IMR-90 (cell line): ENCODE measurements at regions not wholly inside any gene's neighbourhood (a gene's known extent, or its start where the extent isn't known, plus 50 kb on each side); places are given as distances from the start of the nearest gene placed in this dataset.

ENCODE experiments used
- ATAC-seq: fragments of 200-7000 bp; cut with Tn5 transposase; 2 replicates; pipeline ENCODE4 v1.9.1; 2020; ENCODE audit warnings: low read depth, mild to moderate bottlenecking, moderate library complexity
- BruUV-seq: library from RNA; stranded (reverse); fragments of 400-500 nt; replicated peaks from 2 replicates; lab custom pipeline; 2021; lab: Mats Ljungman, UMichigan
- CTCF ChIA-PET: fragments of 300-600 bp; formaldehyde crosslinking; extraction: SDS; loops from one replicate; lab custom pipeline; 2021; ENCODE audit warnings: antibody characterized with exemption; lab: Yijun Ruan, JAX
- POLR2A ChIA-PET: fragments of 300-600 bp; sonication (Branson Sonifier 250); formaldehyde crosslinking; loops from one replicate; lab custom pipeline; 2022; ENCODE audit warnings: antibody characterized with exemption; ENCODE audit not compliant: unreplicated experiment; lab: Charles Lee
- DNase-seq: peaks from one replicate; pipeline ENCODE4 v3.0.0; 2013
- H2AFZ ChIP-seq: replicated peaks from 2 replicates; pipeline ENCODE3; 2013; ENCODE audit warnings: low read length, mild to moderate bottlenecking; ENCODE audit not compliant: poor library complexity
- H2AK5ac ChIP-seq: 2 replicates; pipeline ENCODE4 v1.6.1; 2013; ENCODE audit warnings: low read depth, low read length, inconsistent platforms
- H2AK9ac ChIP-seq: replicated peaks from 2 replicates; pipeline ENCODE3; 2013; ENCODE audit warnings: mild to moderate bottlenecking, low read depth, low read length, moderate library complexity; ENCODE audit not compliant: poor library complexity
- H2BK120ac ChIP-seq: 2 replicates; pipeline ENCODE4 v1.6.1; 2013; ENCODE audit warnings: low read depth, low read length, inconsistent platforms
- H2BK15ac ChIP-seq: 3 replicates; pipeline ENCODE4 v1.6.1; 2013; ENCODE audit warnings: low read depth, low read length, inconsistent platforms
- H2BK20ac ChIP-seq: 2 replicates; pipeline ENCODE4 v1.6.1; 2013; ENCODE audit warnings: low read depth, mild to moderate bottlenecking, inconsistent platforms, low read length, moderate library complexity
- H2BK5ac ChIP-seq: 2 replicates; pipeline ENCODE4 v1.6.1; 2013; ENCODE audit warnings: mild to moderate bottlenecking, low read depth, low read length, inconsistent platforms; ENCODE audit not compliant: poor library complexity, severe bottlenecking
- H3K14ac ChIP-seq: replicated peaks from 2 replicates; pipeline ENCODE4 v1.6.1; 2013; ENCODE audit warnings: low read depth, low read length, inconsistent platforms
- H3K18ac ChIP-seq: 2 replicates; pipeline ENCODE4 v1.6.1; 2013; ENCODE audit warnings: low read depth, low read length, control low read depth
- H3K23ac ChIP-seq: 2 replicates; pipeline ENCODE4 v1.6.1; 2013; ENCODE audit warnings: low read depth, low read length, inconsistent platforms
- H3K27ac ChIP-seq: 2 replicates; pipeline ENCODE4 v1.5.1; 2013; ENCODE audit warnings: mild to moderate bottlenecking, control low read depth, low read length; ENCODE audit not compliant: insufficient read depth
- H3K27me3 ChIP-seq: 2 replicates; pipeline ENCODE4 v1.6.1; 2013; ENCODE audit warnings: low read length; ENCODE audit not compliant: control insufficient read depth, insufficient read depth
- H3K36me3 ChIP-seq: 2 replicates; pipeline ENCODE4 v1.6.1; 2013; ENCODE audit warnings: low read length, mixed read lengths; ENCODE audit not compliant: control insufficient read depth, insufficient read depth
- H3K4ac ChIP-seq: 2 replicates; pipeline ENCODE4 v1.6.1; 2013; ENCODE audit warnings: low read depth, low read length, inconsistent platforms
- H3K4me1 ChIP-seq: 2 replicates; pipeline ENCODE4 v1.6.1; 2013; ENCODE audit warnings: low read length, mixed read lengths; ENCODE audit not compliant: control insufficient read depth, insufficient read depth
- H3K4me2 ChIP-seq: 2 replicates; pipeline ENCODE4 v1.6.1; 2013; ENCODE audit warnings: low read depth, mild to moderate bottlenecking, control low read depth, low read length, moderate library complexity
- H3K4me3 ChIP-seq: 2 replicates; pipeline ENCODE4 v1.5.1; 2013; ENCODE audit warnings: low read depth, mild to moderate bottlenecking, control low read depth, low read length, moderate library complexity; ENCODE audit not compliant: insufficient read depth
- H3K56ac ChIP-seq: 2 replicates; pipeline ENCODE4 v1.6.1; 2013; ENCODE audit warnings: low read length, inconsistent platforms; ENCODE audit not compliant: insufficient read depth; ENCODE audit errors: extremely low read depth
- H3K79me1 ChIP-seq, 2 experiments: 2 replicates each; pipeline ENCODE4 v1.6.1; 2013; ENCODE audit warnings: low read length in 2 of 2, inconsistent platforms in 1 of 2, low read depth in 1 of 2
- H3K9ac ChIP-seq: 2 replicates; pipeline ENCODE4 v1.6.1; 2013; ENCODE audit warnings: low read depth, low read length, control low read depth
- H3K9me1 ChIP-seq: 2 replicates; pipeline ENCODE4 v1.6.1; 2013; ENCODE audit warnings: low read length, inconsistent platforms; ENCODE audit not compliant: insufficient read depth
- H3K9me3 ChIP-seq: 2 replicates; pipeline ENCODE4 v1.6.1; 2013; ENCODE audit warnings: low read length; ENCODE audit not compliant: control insufficient read depth, insufficient read depth
- H4K20me1 ChIP-seq: 2 replicates; pipeline ENCODE4 v1.6.1; 2013; ENCODE audit warnings: low read length, inconsistent platforms; ENCODE audit not compliant: insufficient read depth
- H4K5ac ChIP-seq: 2 replicates; pipeline ENCODE4 v1.6.1; 2013; ENCODE audit warnings: mild to moderate bottlenecking, low read depth, low read length, control low read depth
- H4K8ac ChIP-seq, 2 experiments: 2 replicates each; pipeline ENCODE4 v1.6.1; 2013; ENCODE audit warnings: low read depth in 2 of 2, low read length in 2 of 2, control low read depth in 1 of 2, inconsistent platforms in 1 of 2
- H4K91ac ChIP-seq: 2 replicates; pipeline ENCODE4 v1.6.1; 2013; ENCODE audit warnings: low read depth, low read length, inconsistent platforms; ENCODE audit not compliant: insufficient read depth
- BHLHE40 ChIP-seq: fragments of 150-350 bp; IDR thresholded peaks from 2 replicates; pipeline ENCODE4 v1.6.1; 2016; ENCODE audit warnings: mild to moderate bottlenecking, low read depth, low read length
- CEBPB ChIP-seq: IDR thresholded peaks from 2 replicates; pipeline ENCODE4 v1.6.1; 2012; ENCODE audit warnings: low read depth, low read length, improper control_type of control experiment
- CHD1 ChIP-seq: IDR thresholded peaks from 2 replicates; pipeline ENCODE4 v1.6.1; 2012; ENCODE audit warnings: low read depth, low read length, improper control_type of control experiment
- ELK1 ChIP-seq: fragments of 150-350 bp; IDR thresholded peaks from 2 replicates; pipeline ENCODE4 v1.6.1; 2016; ENCODE audit warnings: low read depth, mild to moderate bottlenecking, low read length, moderate library complexity, borderline replicate concordance
- FOS ChIP-seq: fragments of 150-350 bp; IDR thresholded peaks from 2 replicates; pipeline ENCODE4 v1.6.1; 2016; ENCODE audit warnings: low read depth, low read length
- MAFK ChIP-seq: IDR thresholded peaks from 2 replicates; pipeline ENCODE4 v1.6.1; 2012; ENCODE audit warnings: low read depth, low read length, improper control_type of control experiment
- MXI1 ChIP-seq: IDR thresholded peaks from 2 replicates; pipeline ENCODE4 v1.6.1; 2012; ENCODE audit warnings: low read depth, mild to moderate bottlenecking, low read length, moderate library complexity, borderline replicate concordance
- NFE2L2 ChIP-seq: fragments of 150-350 bp; IDR thresholded peaks from 2 replicates; pipeline ENCODE4 v1.6.1; 2016; ENCODE audit warnings: low read depth, mild to moderate bottlenecking, low read length
- POLR2A ChIP-seq: IDR thresholded peaks from 2 replicates; pipeline ENCODE4 v1.6.1; 2012; ENCODE audit warnings: mild to moderate bottlenecking, low read depth, low read length
- RAD21 ChIP-seq: IDR thresholded peaks from 2 replicates; pipeline ENCODE4 v1.6.1; 2012; ENCODE audit warnings: low read length, improper control_type of control experiment
- RCOR1 ChIP-seq: IDR thresholded peaks from 2 replicates; pipeline ENCODE4 v1.6.1; 2012; ENCODE audit warnings: mild to moderate bottlenecking, low read length, improper control_type of control experiment; ENCODE audit not compliant: insufficient replicate concordance
- RFX5 ChIP-seq: IDR thresholded peaks from 2 replicates; pipeline ENCODE4 v1.8.0; 2012; ENCODE audit warnings: low read depth, mild to moderate bottlenecking, low read length, moderate library complexity
- SMC3 ChIP-seq: fragments of 150-350 bp; IDR thresholded peaks from 2 replicates; pipeline ENCODE4 v1.6.1; 2016; ENCODE audit warnings: low read depth, mild to moderate bottlenecking, antibody characterized with exemption, low read length, moderate library complexity
- WGBS, 2 experiments: methylation state at CpG; one replicate each; pipeline versions ENCODE4 v1.1.5 to v1.1.7; 2013; ENCODE audit warnings: missing lambda C conversion rate in 2 of 2; ENCODE audit not compliant: insufficient read length in 1 of 2; ENCODE audit errors: extremely low coverage in 2 of 2; 5-methylcytosine and 5-hydroxymethylcytosine counted together
- dilution Hi-C: fragments of 300-500 bp; cut with HindIII; formaldehyde crosslinking; loops from one replicate; pipeline ENCODE4 v1.14.3; 2018; ENCODE audit warnings: low sequenced_read_pairs; ENCODE audit not compliant: unreplicated experiment
- in situ Hi-C: fragments of 300-500 bp; cut with MboI; formaldehyde crosslinking; loops from 3 replicates; pipeline ENCODE4 v1.14.3; 2019; ENCODE audit warnings: low sequenced_read_pairs, inconsistent platforms, mixed read lengths
- intact Hi-C: fragments of 100-400 bp; cut with micrococcal nuclease; formaldehyde crosslinking; loops from 2 replicates; pipeline ENCODE4 v1.10.0; 2022
- TF ChIP-seq, protein P1 (sequence below): conservative IDR thresholded peaks from 2 replicates; pipeline ENCODE4 v1.5.1; 2012; ENCODE audit warnings: mild to moderate bottlenecking, low read depth, low read length, improper control_type of control experiment
- TF ChIP-seq, protein P2 (sequence below): fragments of 150-350 bp; IDR thresholded peaks from 2 replicates; pipeline ENCODE4 v1.6.1; 2017; ENCODE audit warnings: mild to moderate bottlenecking, antibody characterized with exemption, low read length, low read depth

GRCh38 chr3:175988401-175988800 is 1129.3 kb downstream of the NAALADL2 start:
- TF ChIP-seq CHD1 (no peak), NFE2L2 (no peak), CEBPB (no peak), POLR2A (no peak), MXI1 (no peak), SMC3 (no peak), BHLHE40 (no peak), RCOR1 (no peak), ELK1 (no peak), RFX5 (no peak), FOS (no peak), RAD21 (no peak), MAFK (no peak)
- TF ChIP-seq, protein P1, sequence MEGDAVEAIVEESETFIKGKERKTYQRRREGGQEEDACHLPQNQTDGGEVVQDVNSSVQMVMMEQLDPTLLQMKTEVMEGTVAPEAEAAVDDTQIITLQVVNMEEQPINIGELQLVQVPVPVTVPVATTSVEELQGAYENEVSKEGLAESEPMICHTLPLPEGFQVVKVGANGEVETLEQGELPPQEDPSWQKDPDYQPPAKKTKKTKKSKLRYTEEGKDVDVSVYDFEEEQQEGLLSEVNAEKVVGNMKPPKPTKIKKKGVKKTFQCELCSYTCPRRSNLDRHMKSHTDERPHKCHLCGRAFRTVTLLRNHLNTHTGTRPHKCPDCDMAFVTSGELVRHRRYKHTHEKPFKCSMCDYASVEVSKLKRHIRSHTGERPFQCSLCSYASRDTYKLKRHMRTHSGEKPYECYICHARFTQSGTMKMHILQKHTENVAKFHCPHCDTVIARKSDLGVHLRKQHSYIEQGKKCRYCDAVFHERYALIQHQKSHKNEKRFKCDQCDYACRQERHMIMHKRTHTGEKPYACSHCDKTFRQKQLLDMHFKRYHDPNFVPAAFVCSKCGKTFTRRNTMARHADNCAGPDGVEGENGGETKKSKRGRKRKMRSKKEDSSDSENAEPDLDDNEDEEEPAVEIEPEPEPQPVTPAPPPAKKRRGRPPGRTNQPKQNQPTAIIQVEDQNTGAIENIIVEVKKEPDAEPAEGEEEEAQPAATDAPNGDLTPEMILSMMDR, result no peak
- TF ChIP-seq, protein P2, sequence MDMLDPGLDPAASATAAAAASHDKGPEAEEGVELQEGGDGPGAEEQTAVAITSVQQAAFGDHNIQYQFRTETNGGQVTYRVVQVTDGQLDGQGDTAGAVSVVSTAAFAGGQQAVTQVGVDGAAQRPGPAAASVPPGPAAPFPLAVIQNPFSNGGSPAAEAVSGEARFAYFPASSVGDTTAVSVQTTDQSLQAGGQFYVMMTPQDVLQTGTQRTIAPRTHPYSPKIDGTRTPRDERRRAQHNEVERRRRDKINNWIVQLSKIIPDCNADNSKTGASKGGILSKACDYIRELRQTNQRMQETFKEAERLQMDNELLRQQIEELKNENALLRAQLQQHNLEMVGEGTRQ, result no peak
- no peak overlapping the region for H4K8ac ChIP-seq
- no CpG with 5 or more reads among the region's 1 CpG for WGBS, 2 experiments
- CTCF ChIA-PET, result no interaction called here
- no peak overlapping the region for H2AK5ac ChIP-seq
- H3K18ac ChIP-seq, result no peak overlapping the region
- no peak overlapping the region for H2BK120ac ChIP-seq
- 0 out of 2 replicates have a peak, but pooled peaks cover 4% of the 10 kb centered on the region for H3K9me3 ChIP-seq
- H3K27me3 ChIP-seq, result no peaks in the 10 kb centered on the region
- no peak overlapping the region for H4K5ac ChIP-seq
- no peak overlapping the region for H3K27ac ChIP-seq
- no peak overlapping the region for H3K14ac ChIP-seq
- no peaks in the 10 kb centered on the region for H4K20me1 ChIP-seq
- H3K4me1 ChIP-seq, result no peaks in the 10 kb centered on the region
- intact Hi-C loops (no loop called here), in situ Hi-C loops (no loop called here), dilution Hi-C loops (no loop called here)
- no peak overlapping the region for H3K23ac ChIP-seq
- no peak overlapping the region for H4K91ac ChIP-seq
- no TSS peak for BruUV-seq
- POLR2A ChIA-PET, result interaction anchor here (0.5 to 0.6 kb wide), 2 partner anchors 227 to 697 kb away, joined by 3 read pairs; no protein-coding TSS in a partner anchor
- H2BK5ac ChIP-seq, result no peak overlapping the region
- no peak overlapping the region for H3K9ac ChIP-seq
- no peak overlapping the region for H3K56ac ChIP-seq
- H3K4me2 ChIP-seq, result no peak overlapping the region
- H3K36me3 ChIP-seq, result no peaks in the 10 kb centered on the region
- no peak overlapping the region for H2AK9ac ChIP-seq
- no peak overlapping the region for H3K4ac ChIP-seq
- no peaks in the 10 kb centered on the region for H3K9me1 ChIP-seq
- no peak overlapping the region for H2AFZ ChIP-seq
- no peak overlapping the region for H2BK15ac ChIP-seq
- no peak overlapping the region for H3K4me3 ChIP-seq
- no peaks in the 10 kb centered on the region for H3K79me1 ChIP-seq
- ATAC-seq, result no peak
- DNase-seq, result no peak
- no peak overlapping the region for H2BK20ac ChIP-seq
